HepG2 (cell line): ENCODE measurements at regions not wholly inside any gene's neighbourhood (a gene's known extent, or its start where the extent isn't known, plus 50 kb on each side); places are given as distances from the start of the nearest gene placed in this dataset.

Source experiments
- ATAC-seq: fragments of 200-7000 bp; cut with Tn5 transposase; 3 replicates; pipeline ENCODE4 v1.9.1; 2020; ENCODE audit warnings: mild to moderate bottlenecking, moderate library complexity
- BruUV-seq: library from RNA; stranded (reverse); fragments of 400-500 nt; replicated peaks from 2 replicates; lab custom pipeline; 2021; lab: Mats Ljungman, UMichigan
- CTCF ChIA-PET: fragments of 300-600 bp; formaldehyde crosslinking; extraction: SDS; loops from one replicate; lab custom pipeline; 2021; ENCODE audit warnings: low total read pairs, inconsistent platforms, low intra/inter-chr PET ratio; lab: Yijun Ruan, JAX
- POLR2A ChIA-PET: fragments of 350-600 bp; sonication (Branson Sonifier 250); formaldehyde crosslinking; loops from one replicate; lab custom pipeline; 2020; ENCODE audit warnings: antibody characterized with exemption, inconsistent platforms; lab: Yijun Ruan, JAX
- DNase-seq: peaks from one replicate; pipeline ENCODE4 v3.0.0-alpha.2; 2015; ENCODE audit warnings: low spot score
- FAIRE-seq: peaks from 3 replicates; lab custom pipeline; 2011; peaks lifted over from hg19 to GRCh38; lab: Jason Lieb, UNC
- H2AFZ ChIP-seq: one replicate; pipeline ENCODE4 v1.6.1; 2011; ENCODE audit warnings: low read length, inconsistent platforms
- H3K27ac ChIP-seq: fragments of 300-600 bp; 3 replicates; pipeline ENCODE4 v1.8.0; 2011; ENCODE audit warnings: mixed run types, mild to moderate bottlenecking, mixed read lengths, low read length, inconsistent platforms; ENCODE audit not compliant: insufficient read depth; ENCODE audit errors: extremely low read length
- H3K27me3 ChIP-seq, 2 experiments: fragments of 200-600 bp in 1 of 2; 2 replicates in 1 of 2; 3 replicates in 1 of 2; pipeline versions ENCODE4 v1.6.0 to v1.8.0; 2011; ENCODE audit warnings: low read length in 2 of 2, mild to moderate bottlenecking in 2 of 2, moderate library complexity in 2 of 2, inconsistent platforms in 1 of 2; ENCODE audit not compliant: insufficient read depth in 2 of 2, control insufficient read depth in 1 of 2
- H3K36me3 ChIP-seq, 2 experiments: fragments of 200-600 bp in 1 of 2; replicated peaks in 1 of 2; 2 replicates in 1 of 2; 3 replicates in 1 of 2; pipeline versions ENCODE4 v1.5.1 to v1.8.0; 2011; ENCODE audit warnings: low read length in 2 of 2, inconsistent platforms in 1 of 2; ENCODE audit not compliant: insufficient read depth in 2 of 2, control insufficient read depth in 1 of 2
- H3K4me1 ChIP-seq: 2 replicates; pipeline ENCODE4 v1.5.1; 2012; ENCODE audit warnings: low read length, inconsistent platforms; ENCODE audit not compliant: insufficient read depth
- H3K4me2 ChIP-seq: 2 replicates; pipeline ENCODE4 v1.6.0; 2011; ENCODE audit warnings: low read depth, low read length, inconsistent platforms
- H3K4me3 ChIP-seq, 3 experiments: fragments of 200-600 bp in 1 of 3; sonication (generic), shearing (Covaris generic) in 1 of 3; replicated peaks in 1 of 3; 2 replicates each; pipeline ENCODE4 v1.5.1; 2011 to 2016; ENCODE audit warnings: low read length in 3 of 3, inconsistent platforms in 2 of 3, low read depth in 2 of 3, mild to moderate bottlenecking in 2 of 3, control low read depth in 1 of 3, mixed read lengths in 1 of 3; ENCODE audit not compliant: insufficient read depth in 1 of 3
- H3K79me2 ChIP-seq: one replicate; pipeline ENCODE4 v1.6.1; 2011; ENCODE audit warnings: low read length, inconsistent platforms; ENCODE audit not compliant: insufficient read depth
- H3K9ac ChIP-seq: 2 replicates; pipeline ENCODE4 v1.6.0; 2011; ENCODE audit warnings: mild to moderate bottlenecking, low read depth, low read length, inconsistent platforms; ENCODE audit not compliant: insufficient read depth
- H3K9me3 ChIP-seq: 2 replicates; pipeline ENCODE4 v1.5.1; 2012; ENCODE audit warnings: mild to moderate bottlenecking, low read length
- H4K20me1 ChIP-seq: 2 replicates; pipeline ENCODE4 v1.6.0; 2011; ENCODE audit warnings: inconsistent platforms, mild to moderate bottlenecking, low read length, moderate library complexity; ENCODE audit not compliant: insufficient read depth
- ATF2 ChIP-seq: sonication (generic); formaldehyde crosslinking; IDR thresholded peaks from 2 replicates; pipeline ENCODE4 v1.4.0; 2020; ENCODE audit warnings: missing genetic modification reagents
- CBFB ChIP-seq: sonication (generic); formaldehyde crosslinking; IDR thresholded peaks from 2 replicates; pipeline ENCODE4 v1.4.0; 2020; ENCODE audit warnings: missing genetic modification reagents
- CEBPB ChIP-seq: IDR thresholded peaks from 2 replicates; pipeline ENCODE4 v1.6.1; 2011; ENCODE audit warnings: low read depth, low read length, improper control_type of control experiment, borderline replicate concordance
- CSRNP1 ChIP-seq: sonication (generic); formaldehyde crosslinking; IDR thresholded peaks from 2 replicates; pipeline ENCODE4 v1.8.1; 2023; ENCODE audit warnings: mild to moderate bottlenecking, missing genetic modification reagents
- FOXA1 ChIP-seq, 2 experiments: fragments of 450-650 bp in 1 of 2; sonication (generic) in 1 of 2; formaldehyde crosslinking in 1 of 2; IDR thresholded peaks; 2 replicates each; pipeline versions ENCODE4 v1.4.0 to v1.6.1; 2016 to 2020; ENCODE audit warnings: missing genetic modification reagents in 1 of 2
- HMGA1 ChIP-seq: sonication (generic); formaldehyde crosslinking; conservative IDR thresholded peaks from 2 replicates; pipeline ENCODE4 v1.4.0; 2020; ENCODE audit warnings: missing genetic modification reagents
- KDM2A ChIP-seq: sonication (generic); formaldehyde crosslinking; IDR thresholded peaks from 2 replicates; pipeline ENCODE4 v1.4.0; 2020; ENCODE audit warnings: low read depth, missing genetic modification reagents, borderline replicate concordance
- MYC ChIP-seq: sonication (generic); formaldehyde crosslinking; IDR thresholded peaks from 2 replicates; pipeline ENCODE4 v1.9.0; 2021; ENCODE audit warnings: missing genetic modification reagents, borderline replicate concordance
- SNAPC4 ChIP-seq: sonication (generic); formaldehyde crosslinking; IDR thresholded peaks from 2 replicates; pipeline ENCODE4 v1.4.0; 2020; ENCODE audit warnings: mild to moderate bottlenecking, missing genetic modification reagents
- THAP11 ChIP-seq: IDR thresholded peaks from 2 replicates; pipeline ENCODE4 v1.6.1; 2016; ENCODE audit warnings: missing biosample characterization, missing genetic modification reagents
- ZFP90 ChIP-seq: sonication (generic); formaldehyde crosslinking; IDR thresholded peaks from 2 replicates; pipeline ENCODE4 v1.8.0; 2022; ENCODE audit warnings: missing genetic modification reagents, mild to moderate bottlenecking, inconsistent platforms, borderline replicate concordance
- ZKSCAN1 ChIP-seq: fragments of 150-350 bp; IDR thresholded peaks from 2 replicates; pipeline ENCODE4 v1.6.1; 2014; ENCODE audit warnings: low read length
- ZNF205 ChIP-seq: IDR thresholded peaks from 2 replicates; pipeline ENCODE4 v1.6.1; 2018; ENCODE audit warnings: missing biosample characterization, missing genetic modification reagents
- ZNF33A ChIP-seq: sonication (generic); formaldehyde crosslinking; IDR thresholded peaks from 2 replicates; pipeline ENCODE4 v1.5.1; 2020; ENCODE audit warnings: missing genetic modification reagents, mild to moderate bottlenecking, moderate library complexity, borderline replicate concordance
- ZNF792 ChIP-seq: IDR thresholded peaks from 2 replicates; pipeline ENCODE4 v1.6.1; 2016
- ZSCAN22 ChIP-seq: sonication (generic); formaldehyde crosslinking; IDR thresholded peaks from 2 replicates; pipeline ENCODE4 v1.4.0; 2020; ENCODE audit warnings: mild to moderate bottlenecking, missing genetic modification reagents
- WGBS: methylation state at CpG from one replicate; pipeline ENCODE4 v1.1.6; 2017; ENCODE audit warnings: low lambda C conversion rate; 5-methylcytosine and 5-hydroxymethylcytosine counted together
- in situ Hi-C: cut with HindIII; loops from 2 replicates; pipeline ENCODE4 v1.10.0; 2017; ENCODE audit warnings: low pct_unique_long_range_greater_than_20kb; ENCODE audit not compliant: extremely low pct_ligation_motif_present
- intact Hi-C: fragments of 100-400 bp; cut with micrococcal nuclease; formaldehyde crosslinking; loops from one replicate; pipeline ENCODE4 v1.10.0; 2022; ENCODE audit not compliant: unreplicated experiment

- no peak for TF ChIP-seq SNAPC4 (CRISPR knock-in tag)
Measured at GRCh38 chr14:100439781-100440180, 116.6 kb downstream of the SLC25A47 start (continued).

GRCh38 chr14:100440207-100440631 is 117.1 kb downstream of the SLC25A47 start:
- peak; percentile 73 for DNase-seq
- no peak overlapping the region for H3K4me2 ChIP-seq
- intact Hi-C loops (loop anchor here (1.0 kb wide), 1 partner anchor 205 kb away; no protein-coding TSS in a partner anchor), in situ Hi-C loops (no loop called here)
- ChIA-PET POLR2A (no interaction called here), CTCF (interaction anchor here (2.0 kb wide), 1 partner anchor 206 kb away, joined by 15 read pairs; no protein-coding TSS in a partner anchor)
- H3K4me1 ChIP-seq: peaks cover 23% of the 10 kb centered on the region
- FAIRE-seq: peak; percentile 82
- no peaks in the 10 kb centered on the region for H3K79me2 ChIP-seq
- no TSS peak for BruUV-seq
- no peaks in the 10 kb centered on the region for H4K20me1 ChIP-seq
- H3K4me3 ChIP-seq: no peak overlapping the region
- no peaks in the 10 kb centered on the region for H3K27me3 ChIP-seq
- no peak overlapping the region for H3K27ac ChIP-seq
- H3K36me3 ChIP-seq: no peaks in the 10 kb centered on the region
- H2AFZ ChIP-seq: no peak overlapping the region
- 16% methylated on average over 9 of the region's 10 CpGs for WGBS
- H3K9ac ChIP-seq: no peak overlapping the region
- H3K9me3 ChIP-seq: no peaks in the 10 kb centered on the region
- peak; percentile 98 for ATAC-seq
- TF ChIP-seq FOXA1 (IDR thresholded peaks at IDR 0.05): no peak
- peak; percentile 46; the same call in 1 of the 2 replicates for TF ChIP-seq FOXA1 (CRISPR knock-in tag; IDR thresholded peaks at IDR 0.05)
- TF ChIP-seq ATF2 (CRISPR knock-in tag): 0 out of 2 replicates have a peak, but pooled peaks have one; percentile 37
- TF ChIP-seq CSRNP1: 0 out of 2 replicates have a peak, but pooled peaks have one; percentile 36
- TF ChIP-seq ZNF205 (CRISPR knock-in tag): 0 out of 2 replicates have a peak, but pooled peaks have one; percentile 59
- TF ChIP-seq THAP11 (CRISPR knock-in tag): peak; percentile 30; the same call in 1 of the 2 replicates
- TF ChIP-seq ZFP90: no peak
- TF ChIP-seq ZNF33A (CRISPR knock-in tag): no peak
- TF ChIP-seq ZSCAN22 (CRISPR knock-in tag): no peak
- 0 out of 2 replicates have a peak, but pooled peaks have one; percentile 28 for TF ChIP-seq ZKSCAN1
- TF ChIP-seq ZNF792 (CRISPR knock-in tag): 0 out of 2 replicates have a peak, but pooled peaks have one; percentile 27
- peak; percentile 34; the same call in 1 of the 2 replicates for TF ChIP-seq MYC
- no peak for TF ChIP-seq HMGA1
- TF ChIP-seq CBFB: 0 out of 2 replicates have a peak, but pooled peaks have one; percentile 49
- TF ChIP-seq KDM2A (CRISPR knock-in tag): peak; percentile 71; the same call in 1 of the 2 replicates
- peak; percentile 90 for TF ChIP-seq CEBPB
